Activated T-cell treated with anti-CD3 and anti-CD28 coated beads, Interleukin-2, amount 50 U/mL, for 4 hours (primary cell): ENCODE measurements at regions not wholly inside any gene's neighbourhood (a gene's known extent, or its start where the extent isn't known, plus 50 kb on each side); places are given as distances from the start of the nearest gene placed in this dataset.

Experiments
- ATAC-seq, 2 donors: fragments of 200-7000 bp; cut with Tn5 transposase; one replicate each; pipeline ENCODE4 v1.10.0; 2021
- DNase-seq: peaks from one replicate; pipeline ENCODE4 v3.0.0-alpha.2; 2020
- H3K27me3 Mint-ChIP-seq: one replicate; pipeline ENCODE4 v1.8.0; 2021; ENCODE audit warnings: low read depth, mixed read lengths
- H3K36me3 Mint-ChIP-seq: one replicate; pipeline ENCODE4 v1.8.0; 2022; ENCODE audit warnings: mixed read lengths; ENCODE audit not compliant: insufficient read depth
- H3K4me1 Mint-ChIP-seq: one replicate; pipeline ENCODE4 v1.8.0; 2021; ENCODE audit warnings: low read depth, mixed read lengths
- H3K4me3 Mint-ChIP-seq: one replicate; pipeline ENCODE4 v1.8.0; 2021; ENCODE audit warnings: mild to moderate bottlenecking, moderate library complexity, mixed read lengths
- H3K9me3 Mint-ChIP-seq: one replicate; pipeline ENCODE4 v1.8.0; 2021; ENCODE audit warnings: mixed read lengths

DNA sequence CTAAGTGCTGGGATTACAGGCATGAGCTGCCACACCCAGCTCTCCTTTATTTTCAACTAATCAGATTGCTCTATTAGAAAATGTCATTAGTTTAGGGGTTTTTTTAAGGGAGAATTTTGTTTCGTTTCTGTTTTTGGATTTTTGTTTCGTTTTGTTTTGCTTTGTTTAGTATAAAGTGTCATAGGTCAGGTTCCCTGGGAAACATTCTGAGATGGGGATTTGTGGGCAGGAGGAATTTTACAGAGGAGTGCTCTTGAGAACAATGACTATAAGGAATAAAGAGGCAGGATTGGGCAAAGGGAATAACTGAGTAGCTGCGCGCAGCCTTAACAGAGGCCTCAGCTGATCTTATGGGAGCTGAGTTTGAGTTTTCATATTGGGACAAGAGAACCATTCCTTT is 86.8 kb upstream of the NR2F2 start:
- no peaks in the 10 kb centered on the region for H3K4me1 Mint-ChIP-seq
- no peaks in the 10 kb centered on the region for H3K36me3 Mint-ChIP-seq
- ATAC-seq (no peak), DNase-seq (no peak)
- peaks cover 13% of the 10 kb centered on the region for H3K27me3 Mint-ChIP-seq
- H3K9me3 Mint-ChIP-seq: peaks cover 7% of the 10 kb centered on the region
- no peak overlapping the region for H3K4me3 Mint-ChIP-seq

DNA sequence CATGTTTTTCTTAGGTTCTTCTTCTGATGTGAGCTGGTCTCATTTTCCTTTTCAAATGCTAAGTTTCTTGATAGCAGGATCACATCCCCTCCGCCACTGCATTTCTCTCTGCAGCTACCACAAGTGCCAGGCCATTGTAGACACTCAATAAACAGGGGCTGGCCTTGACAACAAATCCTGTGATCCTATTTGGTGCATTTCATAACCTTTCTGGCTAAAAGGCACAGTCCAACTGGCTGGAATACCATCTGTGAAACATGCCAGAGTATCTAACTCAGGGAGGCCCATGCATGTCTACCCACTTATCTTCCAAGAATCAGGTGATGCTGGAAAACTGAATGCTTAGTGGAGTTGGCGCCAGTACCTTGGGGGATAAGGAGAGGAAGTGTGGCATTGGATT is 85.2 kb upstream of the NR2F2 start:
- ATAC-seq (no peak), DNase-seq (no peak)
- Mint-ChIP-seq H3K4me1 (no peaks in the 10 kb centered on the region), H3K4me3 (no peak overlapping the region), H3K9me3 (peaks cover 7% of the 10 kb centered on the region), H3K36me3 (no peaks in the 10 kb centered on the region), H3K27me3 (peaks cover 13% of the 10 kb centered on the region)

DNA sequence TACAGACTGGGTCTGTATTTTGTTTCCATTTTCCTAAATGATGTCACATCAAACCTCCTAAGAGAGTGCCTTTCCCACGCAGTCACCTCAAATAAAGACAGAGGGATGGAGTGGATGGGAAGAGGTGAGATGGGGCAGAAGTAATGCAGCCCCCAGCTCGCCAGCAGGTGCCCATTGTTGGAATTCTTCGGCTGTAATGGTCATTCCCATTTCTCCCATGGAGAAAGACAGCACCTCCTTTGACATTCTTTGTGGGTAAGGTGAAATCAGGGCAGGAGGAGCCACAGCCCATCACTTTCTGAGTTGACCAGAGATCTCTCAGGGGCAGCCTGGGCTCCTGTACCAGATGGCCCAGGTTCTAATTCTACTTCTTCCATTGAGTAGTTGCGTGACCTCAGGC is 84.4 kb upstream of the NR2F2 start:
- no peak for ATAC-seq
- no peak for DNase-seq
- no peaks in the 10 kb centered on the region for H3K4me1 Mint-ChIP-seq
- H3K4me3 Mint-ChIP-seq: no peak overlapping the region
- peaks cover 7% of the 10 kb centered on the region for H3K9me3 Mint-ChIP-seq
- peaks cover 13% of the 10 kb centered on the region for H3K27me3 Mint-ChIP-seq
- H3K36me3 Mint-ChIP-seq: no peaks in the 10 kb centered on the region

DNA sequence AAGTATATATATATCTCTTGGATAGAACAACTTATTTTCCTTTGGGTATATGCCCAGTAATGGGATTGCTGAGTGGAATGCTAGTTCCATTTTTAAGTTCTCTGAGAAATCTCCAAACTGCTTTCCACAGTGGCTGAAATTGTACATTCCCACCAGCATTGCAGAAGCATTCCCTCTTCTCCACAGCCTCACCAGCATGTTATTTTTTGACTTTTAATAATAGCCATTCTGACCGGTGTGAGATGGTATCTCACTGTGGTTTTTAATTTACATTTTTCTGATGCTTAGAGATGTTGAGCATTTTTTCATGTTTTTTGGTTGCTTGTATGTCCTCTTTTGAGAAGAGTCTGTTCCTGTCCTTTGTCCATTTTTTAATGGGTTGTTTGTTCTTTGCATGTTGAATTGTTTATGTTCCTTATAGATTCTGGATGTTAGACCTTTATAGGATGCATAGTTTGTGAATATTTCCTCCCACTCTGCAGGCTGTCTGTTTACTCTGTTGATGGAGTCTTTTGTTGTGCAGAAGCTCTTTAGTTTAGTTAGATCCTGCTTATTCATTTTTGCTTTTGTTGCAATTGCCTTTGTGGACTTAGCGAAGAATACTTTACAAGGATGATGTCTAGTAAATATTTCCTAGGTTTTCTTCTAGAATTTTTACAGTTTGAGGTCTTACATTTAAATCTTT is 82.7 kb upstream of the NR2F2 start:
- peaks cover 13% of the 10 kb centered on the region for H3K27me3 Mint-ChIP-seq
- H3K9me3 Mint-ChIP-seq: peaks cover 7% of the 10 kb centered on the region
- H3K36me3 Mint-ChIP-seq: no peaks in the 10 kb centered on the region
- no peak for DNase-seq
- H3K4me3 Mint-ChIP-seq: no peak overlapping the region
- no peak for ATAC-seq
- no peaks in the 10 kb centered on the region for H3K4me1 Mint-ChIP-seq

DNA sequence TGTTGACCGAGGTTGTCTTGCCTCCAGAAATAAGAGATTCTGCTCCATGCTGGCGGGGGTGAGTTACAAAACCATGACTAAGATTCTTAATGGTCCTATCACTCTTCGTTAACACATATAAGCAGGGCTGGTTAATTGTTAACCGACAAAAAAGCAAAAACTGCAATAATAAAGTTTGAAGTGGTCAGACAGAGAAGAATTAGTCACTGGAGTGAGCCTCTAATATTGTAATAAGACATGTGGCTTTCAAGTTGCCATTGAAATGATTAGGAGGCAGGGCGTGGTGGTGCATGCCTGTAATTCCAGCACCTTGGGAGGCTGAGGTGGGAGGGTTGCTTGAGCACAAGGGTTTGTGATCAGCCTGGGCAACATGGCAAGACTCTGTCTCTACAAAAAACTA is 78.4 kb upstream of the NR2F2 start:
- ATAC-seq (no peak), DNase-seq (no peak)
- Mint-ChIP-seq H3K4me3 (no peak overlapping the region), H3K4me1 (no peaks in the 10 kb centered on the region), H3K27me3 (no peaks in the 10 kb centered on the region), H3K9me3 (no peaks in the 10 kb centered on the region), H3K36me3 (no peaks in the 10 kb centered on the region)

DNA sequence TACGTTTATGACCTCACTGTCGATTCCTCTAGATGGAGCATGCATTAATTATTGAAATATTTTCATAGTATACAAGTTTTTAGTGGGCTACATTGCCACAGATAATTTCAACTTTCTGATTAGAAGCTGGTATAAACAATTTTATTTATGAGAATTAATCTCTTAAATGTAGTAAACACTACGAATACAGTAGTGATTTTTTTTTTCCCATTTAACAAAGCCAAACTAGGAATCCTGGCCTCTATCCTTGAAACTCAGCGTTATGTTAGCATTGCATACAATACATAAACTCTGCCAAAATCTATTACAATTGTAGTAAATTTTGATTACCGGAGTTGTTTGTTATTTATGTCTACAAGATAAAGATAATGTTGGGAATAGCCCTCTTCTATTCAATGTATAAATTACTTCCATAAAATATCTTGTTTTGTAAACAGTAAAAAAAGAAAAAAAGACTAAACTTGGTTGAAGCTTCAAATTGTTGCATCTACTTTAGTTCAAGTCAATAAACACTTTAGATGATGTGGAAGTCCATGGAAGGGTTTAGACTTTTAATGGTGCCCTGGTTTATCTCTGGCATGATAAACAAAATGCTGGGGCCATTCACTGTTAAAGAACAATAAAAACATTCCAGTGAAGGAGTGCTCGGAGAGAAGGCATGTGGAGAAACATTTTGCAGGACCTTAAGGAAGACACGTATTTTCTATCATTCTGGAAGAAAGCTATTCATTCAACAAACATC is 77.3 kb upstream of the NR2F2 start:
- no peak for DNase-seq
- no peak for ATAC-seq
- Mint-ChIP-seq H3K9me3 (no peaks in the 10 kb centered on the region), H3K4me3 (no peak overlapping the region), H3K27me3 (no peaks in the 10 kb centered on the region), H3K4me1 (no peaks in the 10 kb centered on the region), H3K36me3 (no peaks in the 10 kb centered on the region)

DNA sequence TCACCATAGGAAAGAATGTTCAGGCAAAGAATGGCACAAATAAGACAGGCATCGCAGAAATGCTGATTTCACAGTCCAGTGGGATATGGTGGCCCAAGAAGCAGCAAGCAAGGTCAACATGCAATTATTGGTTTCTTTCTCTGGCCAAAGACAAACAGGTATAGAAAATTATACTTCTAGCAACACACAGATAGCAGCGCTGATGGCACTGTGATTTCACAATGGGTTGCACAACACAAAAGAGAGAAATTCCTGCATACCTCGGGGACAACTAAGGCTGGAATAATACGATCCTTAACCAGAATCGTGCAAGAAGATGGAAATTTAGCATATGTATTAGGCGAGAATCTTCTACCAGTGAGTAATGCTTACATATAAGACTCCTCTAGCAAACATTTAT is 76.3 kb upstream of the NR2F2 start:
- no peak for ATAC-seq
- Mint-ChIP-seq H3K9me3 (no peaks in the 10 kb centered on the region), H3K36me3 (no peaks in the 10 kb centered on the region), H3K4me3 (no peak overlapping the region), H3K4me1 (no peaks in the 10 kb centered on the region), H3K27me3 (no peaks in the 10 kb centered on the region)
- DNase-seq: no peak

DNA sequence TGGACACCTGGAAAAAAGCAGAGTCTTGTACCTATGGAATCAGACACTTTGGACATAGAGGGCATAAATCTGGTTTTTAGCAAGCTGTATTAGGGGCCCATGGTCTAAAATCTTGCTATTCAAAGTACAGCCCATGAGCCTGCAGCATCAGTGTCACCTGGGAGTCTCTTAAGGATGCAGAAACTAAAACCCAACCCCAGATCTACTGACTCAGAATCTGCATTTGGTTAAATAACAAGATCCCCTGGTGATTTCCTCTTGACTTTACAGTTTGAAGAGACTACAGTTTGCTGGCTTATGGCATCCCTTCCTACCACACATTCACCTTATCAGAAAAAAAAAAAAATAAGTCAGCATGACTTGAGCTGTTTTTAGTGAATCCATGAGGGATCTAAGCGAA is 74.9 kb upstream of the NR2F2 start:
- Mint-ChIP-seq H3K9me3 (no peaks in the 10 kb centered on the region), H3K4me3 (no peak overlapping the region), H3K36me3 (no peaks in the 10 kb centered on the region)

DNA sequence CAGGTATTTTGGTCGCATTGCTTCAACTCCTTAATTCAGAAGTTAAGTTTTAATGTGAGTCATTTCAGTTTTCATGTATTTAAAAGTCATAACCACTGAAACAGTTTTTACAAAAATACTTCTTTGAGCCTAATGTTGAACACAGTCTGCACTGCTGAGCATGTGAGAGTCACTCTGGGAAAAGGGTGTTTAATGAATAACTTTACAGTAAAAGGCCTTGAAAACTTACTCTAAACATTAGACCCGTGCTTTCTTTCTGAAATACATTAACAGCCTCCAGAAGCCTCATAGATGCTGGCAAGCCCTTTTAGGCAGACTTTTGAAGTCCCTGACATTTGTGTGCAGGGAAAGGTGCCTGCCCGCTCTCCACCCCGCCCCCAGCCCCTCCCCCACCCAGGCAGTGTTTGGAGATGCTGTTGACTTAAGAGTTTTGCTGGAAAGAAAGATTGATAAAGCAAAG is 68.9 kb upstream of the NR2F2 start:
- Mint-ChIP-seq H3K9me3 (no peaks in the 10 kb centered on the region), H3K4me3 (no peak overlapping the region), H3K4me1 (no peaks in the 10 kb centered on the region), H3K27me3 (peaks cover 10% of the 10 kb centered on the region), H3K36me3 (no peaks in the 10 kb centered on the region)
- no peak for ATAC-seq
- DNase-seq: no peak

More for the DNA sequence above, 74.9 kb upstream of the NR2F2 start:
- Mint-ChIP-seq H3K27me3 (peaks cover 5% of the 10 kb centered on the region), H3K4me1 (no peaks in the 10 kb centered on the region)
- ATAC-seq: no peak
- DNase-seq: no peak

DNA sequence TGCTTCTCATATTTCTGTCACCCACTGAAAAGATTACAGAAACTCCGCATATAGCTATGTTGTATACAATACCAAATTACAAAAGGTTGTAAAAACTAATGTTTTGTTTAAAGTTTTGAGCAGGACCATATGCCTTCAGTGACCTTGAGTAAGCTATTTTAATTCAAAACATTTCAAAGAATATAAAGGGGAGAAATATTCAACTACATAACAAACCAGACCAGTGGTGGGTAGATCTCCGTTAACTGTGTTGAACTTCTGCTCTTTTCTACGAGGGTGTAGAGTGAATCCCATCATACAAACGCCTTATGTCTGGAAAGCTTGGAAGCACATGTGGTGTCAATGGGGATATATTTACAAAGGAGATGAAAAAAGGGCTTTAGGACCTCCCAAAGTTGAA is 68.4 kb upstream of the NR2F2 start:
- ATAC-seq (no peak), DNase-seq (no peak)
- peaks cover 10% of the 10 kb centered on the region for H3K27me3 Mint-ChIP-seq
- no peak overlapping the region for H3K4me3 Mint-ChIP-seq
- H3K36me3 Mint-ChIP-seq: no peaks in the 10 kb centered on the region
- no peaks in the 10 kb centered on the region for H3K4me1 Mint-ChIP-seq
- H3K9me3 Mint-ChIP-seq: no peaks in the 10 kb centered on the region

DNA sequence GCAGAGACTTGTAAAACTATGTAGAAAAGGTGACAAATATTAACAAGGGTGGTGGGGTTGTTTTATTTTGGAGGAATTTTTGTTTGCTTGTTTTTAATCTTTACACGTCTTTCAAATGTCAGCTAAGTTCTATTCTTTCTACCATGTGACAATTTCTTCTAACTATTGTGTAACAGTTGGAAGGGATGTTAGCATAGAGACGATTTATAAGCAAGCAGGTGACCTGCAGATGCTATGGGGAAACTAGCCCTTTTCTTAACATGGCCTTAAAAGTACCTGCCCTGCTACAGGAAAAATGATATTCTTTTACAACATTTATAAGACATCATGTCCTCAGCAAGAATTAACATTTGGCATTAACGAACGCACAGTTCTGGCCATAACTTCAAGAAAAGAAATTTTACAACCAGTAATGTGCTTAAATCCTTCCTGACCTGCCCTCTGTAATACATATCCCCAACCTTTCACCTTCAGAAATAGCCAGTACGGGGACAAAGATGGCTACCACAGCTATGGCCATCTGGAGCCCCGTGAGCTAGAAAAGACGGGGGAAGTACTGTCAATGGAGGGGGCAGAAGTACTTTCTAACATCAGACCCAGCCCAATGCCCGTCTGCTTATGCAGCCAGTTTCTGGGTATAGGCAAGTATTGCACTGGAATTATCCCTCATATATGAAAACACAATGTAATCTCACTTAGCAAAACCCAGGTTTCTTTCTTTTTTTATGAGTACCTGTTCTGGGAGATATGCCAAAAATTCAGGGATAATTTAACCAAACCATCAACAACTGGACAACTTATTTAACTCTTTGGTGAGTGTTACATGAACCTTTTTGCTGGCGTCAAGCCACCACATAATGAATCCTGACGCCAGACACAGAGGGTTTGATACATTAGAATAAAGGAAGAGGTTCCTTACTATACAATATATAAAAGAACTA is 67.7 kb upstream of the NR2F2 start:
- H3K4me3 Mint-ChIP-seq: no peak overlapping the region
- no peak for DNase-seq
- ATAC-seq: no peak
- H3K4me1 Mint-ChIP-seq: no peaks in the 10 kb centered on the region
- H3K36me3 Mint-ChIP-seq: no peaks in the 10 kb centered on the region
- H3K27me3 Mint-ChIP-seq: peaks cover 10% of the 10 kb centered on the region
- no peaks in the 10 kb centered on the region for H3K9me3 Mint-ChIP-seq

DNA sequence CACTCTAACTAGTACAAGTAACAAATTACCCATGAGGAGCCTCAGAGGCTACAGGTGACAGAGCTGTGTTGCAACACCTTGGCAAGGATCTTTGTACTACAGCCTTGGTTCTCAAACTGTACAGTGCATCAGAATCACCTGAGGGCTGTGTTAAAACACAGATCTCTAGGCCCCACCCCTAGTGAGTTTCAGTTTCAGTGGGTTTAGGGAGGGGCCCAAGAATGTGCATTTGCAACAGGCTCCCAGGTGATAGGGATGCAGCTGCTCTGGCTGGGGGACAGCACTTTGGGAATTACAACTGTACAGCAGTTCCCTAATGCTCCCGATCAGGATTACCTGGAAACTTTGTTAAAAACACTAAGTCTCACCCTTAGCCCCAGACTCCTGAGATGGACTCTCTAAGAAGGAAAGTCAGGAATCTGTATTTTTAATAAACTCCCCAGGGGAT is 66.1 kb upstream of the NR2F2 start:
- Mint-ChIP-seq H3K27me3 (peaks cover 10% of the 10 kb centered on the region), H3K4me1 (no peaks in the 10 kb centered on the region), H3K36me3 (no peaks in the 10 kb centered on the region), H3K9me3 (no peaks in the 10 kb centered on the region), H3K4me3 (no peak overlapping the region)
- ATAC-seq (no peak), DNase-seq (no peak)

DNA sequence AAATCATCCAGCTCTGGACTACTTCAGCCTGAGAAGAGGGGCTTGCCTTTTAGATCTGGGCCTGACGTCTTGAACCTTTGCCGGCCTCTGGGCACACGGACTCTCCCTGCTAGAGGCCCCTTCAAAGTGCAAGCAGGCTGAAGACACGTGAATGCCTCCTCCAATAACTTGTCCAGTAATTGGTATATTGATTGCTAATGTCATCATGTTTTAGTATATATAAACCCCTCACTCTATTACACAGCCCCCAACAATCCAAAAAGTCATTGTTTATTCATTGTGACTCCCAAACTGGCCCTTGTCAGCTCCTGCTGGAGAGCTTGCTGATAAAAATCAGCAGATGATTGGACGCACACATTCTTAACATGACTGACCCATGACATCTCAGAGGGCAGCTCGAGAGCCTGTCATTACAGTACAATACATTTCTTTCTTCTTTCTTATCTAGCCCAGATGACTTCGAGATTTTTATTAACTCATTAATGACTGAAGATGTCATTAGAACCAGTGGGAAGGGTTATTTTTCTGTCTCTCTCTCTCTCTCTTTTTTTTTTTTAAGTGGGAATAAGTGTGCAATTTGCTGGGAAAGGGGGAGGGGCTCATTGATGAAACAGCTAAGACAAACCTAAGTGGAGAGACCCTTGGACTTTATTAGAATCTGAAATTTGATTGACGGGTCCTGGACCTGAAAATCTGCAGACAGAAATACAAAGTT is 65.5 kb upstream of the NR2F2 start:
- no peaks in the 10 kb centered on the region for H3K4me1 Mint-ChIP-seq
- H3K9me3 Mint-ChIP-seq: no peaks in the 10 kb centered on the region
- no peak overlapping the region for H3K4me3 Mint-ChIP-seq
- DNase-seq (no peak), ATAC-seq (no peak)
- H3K36me3 Mint-ChIP-seq: no peaks in the 10 kb centered on the region
- peaks cover 8% of the 10 kb centered on the region for H3K27me3 Mint-ChIP-seq

DNA sequence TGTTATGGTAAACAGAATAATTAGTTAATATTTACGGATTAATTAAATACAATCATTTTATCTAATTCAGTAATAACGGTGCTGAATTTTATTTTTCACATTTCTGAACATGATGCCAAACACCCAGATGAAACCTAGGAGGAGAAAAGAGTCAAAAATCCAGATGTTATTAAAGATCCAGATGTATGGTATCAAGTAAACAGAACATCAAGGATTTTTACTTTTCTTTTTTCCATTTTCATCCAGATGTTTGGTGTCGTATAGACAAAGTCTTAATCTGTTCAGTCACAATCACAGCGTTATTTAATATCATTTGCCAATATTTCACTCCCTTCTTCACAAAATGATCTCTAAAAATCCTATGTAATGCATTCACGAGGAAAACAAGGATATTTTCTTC is 64.0 kb upstream of the NR2F2 start:
- DNase-seq (no peak), ATAC-seq (no peak)
- peaks cover 7% of the 10 kb centered on the region for H3K27me3 Mint-ChIP-seq
- H3K4me1 Mint-ChIP-seq: no peaks in the 10 kb centered on the region
- no peak overlapping the region for H3K4me3 Mint-ChIP-seq
- no peaks in the 10 kb centered on the region for H3K36me3 Mint-ChIP-seq
- H3K9me3 Mint-ChIP-seq: no peaks in the 10 kb centered on the region
